ENCODE measurements at regions not wholly inside any gene's neighbourhood (a gene's known extent, or its start where the extent isn't known, plus 50 kb on each side); places are given as distances from the start of the nearest gene placed in this dataset.

- TF ChIP-seq POLR2A (IDR thresholded peaks at IDR 0.05; ENCODE audit: low read depth, low read length) (no peak), TAF1 (IDR thresholded peaks at IDR 0.05; ENCODE audit: low read depth, low read length) (no peak)
Measured at GRCh38 chr13:44146138-44146537, 227.5 kb upstream of the SERP2 start.
